ENCODE measurements at regions not wholly inside any gene's neighbourhood (a gene's known extent, or its start where the extent isn't known, plus 50 kb on each side); places are given as distances from the start of the nearest gene placed in this dataset.
"Not testable (repeated sequence)": the region's sequence is repeated elsewhere in the genome, so short reads cannot be mapped to it uniquely, and the experiment has no call there.

GRCh38 chr5:67636091-67636490 lies 439.5 kb upstream of the CD180 start:
- no peak for DNase-seq (ENCODE audit: low read depth, low spot score)
- no peak for TF ChIP-seq CTCF (IDR thresholded peaks at IDR 0.05; ENCODE audit: extremely low read depth in 1 of 2, insufficient read depth in 1 of 2, low read depth in 1 of 2, low read length in 2 of 2)
- TF ChIP-seq MAX (IDR thresholded peaks at IDR 0.05; ENCODE audit: insufficient read depth, insufficient read length) = no peak
- TF ChIP-seq POLR2A (IDR thresholded peaks at IDR 0.05; ENCODE audit: low read depth, low read length) = no peak
- TF ChIP-seq FOS (IDR thresholded peaks at IDR 0.05; ENCODE audit: borderline replicate concordance, insufficient read depth, low read length) = no peak
- no peak for TF ChIP-seq MYC (IDR thresholded peaks at IDR 0.05; ENCODE audit: low read depth, low read length)
- no peak for TF ChIP-seq GATA2 (IDR thresholded peaks at IDR 0.05; ENCODE audit: insufficient read depth, insufficient read length, low read depth, low read length)
- TF ChIP-seq POLR2AphosphoS5 (IDR thresholded peaks at IDR 0.05; ENCODE audit: insufficient read depth, low read depth, low read length) = no peak
- TF ChIP-seq EZH2 (IDR thresholded peaks at IDR 0.05; ENCODE audit: borderline replicate concordance, low read depth, low read length, severe bottlenecking) = no peak
- no peak for TF ChIP-seq JUN (IDR thresholded peaks at IDR 0.05; ENCODE audit: borderline replicate concordance, insufficient read depth, insufficient read length, low read depth)
- ChIA-PET POLR2A (no interaction called here), CTCF (interaction anchor here (1.1 to 2.1 kb wide), 2 partner anchors 12 to 15 kb away, joined by 3 to 5 read pairs; no protein-coding TSS in a partner anchor)
- dilution Hi-C loops (cut with MboI; ENCODE audit: extremely low pct_ligation_motif_present, low sequenced_read_pairs) (no loop called here), intact Hi-C loops (cut with micrococcal nuclease) (no loop called here)
- no peak overlapping the region for H2AFZ ChIP-seq (ENCODE audit: low read depth, low read length)
- H3K9me1 ChIP-seq (replicated peaks; ENCODE audit: control insufficient read depth, extremely low read depth, insufficient read depth, low read length) = no peaks in the 10 kb centered on the region
- no peak for FAIRE-seq
- no peak overlapping the region for H3K27ac ChIP-seq (ENCODE audit: insufficient read depth, low read depth, low read length)
- no peak overlapping the region for H3K9ac ChIP-seq (replicated peaks; ENCODE audit: extremely low read depth, insufficient read depth, low read length)
- H3K9me3 ChIP-seq (replicated peaks; ENCODE audit: control insufficient read depth, insufficient read depth, low read length) = no peaks in the 10 kb centered on the region
- H3K36me3 ChIP-seq (ENCODE audit: control insufficient read depth in 2 of 2, extremely low read depth in 1 of 2, insufficient read depth in 2 of 2, low read length in 2 of 2) = no peaks in the 10 kb centered on the region
- H3K27me3 ChIP-seq (ENCODE audit: control insufficient read depth in 2 of 2, insufficient read depth in 2 of 2, low read length in 2 of 2) = peaks cover 0 to 1% of the 10 kb centered on the region in 2 experiments
- H3K4me3 ChIP-seq (replicated peaks in 1 of 3; ENCODE audit: insufficient read depth in 1 of 3, low read depth in 1 of 3, low read length in 3 of 3) = no peak overlapping the region
- no peaks in the 10 kb centered on the region for H3K79me2 ChIP-seq (ENCODE audit: control insufficient read depth, insufficient read depth, low read length)
- no peak overlapping the region for H3K4me2 ChIP-seq (ENCODE audit: insufficient read depth, low read length)
- no peaks in the 10 kb centered on the region for H3K4me1 ChIP-seq (ENCODE audit: control insufficient read depth, extremely low read depth, insufficient read depth, low read length)
- no TSS peak for BruUV-seq (replicated peaks)
- no peaks in the 10 kb centered on the region for H4K20me1 ChIP-seq (replicated peaks; ENCODE audit: control insufficient read depth, extremely low read depth, insufficient read depth, low read length)

- H3K36me3 ChIP-seq (ENCODE audit: control insufficient read depth in 2 of 2, extremely low read depth in 1 of 2, insufficient read depth in 2 of 2, low read length in 2 of 2); BruUV-seq (replicated peaks); dilution Hi-C loops (cut with MboI; ENCODE audit: extremely low pct_ligation_motif_present, low sequenced_read_pairs); FAIRE-seq; H3K9me1 ChIP-seq (replicated peaks; ENCODE audit: control insufficient read depth, extremely low read depth, insufficient read depth, low read length); POLR2A ChIA-PET; H3K9me3 ChIP-seq (replicated peaks; ENCODE audit: control insufficient read depth, insufficient read depth, low read length); DNase-seq (ENCODE audit: low read depth, low spot score); H3K4me1 ChIP-seq (ENCODE audit: control insufficient read depth, extremely low read depth, insufficient read depth, low read length); H3K27me3 ChIP-seq (ENCODE audit: control insufficient read depth in 2 of 2, insufficient read depth in 2 of 2, low read length in 2 of 2); H3K27ac ChIP-seq (ENCODE audit: insufficient read depth, low read depth, low read length); H2AFZ ChIP-seq (ENCODE audit: low read depth, low read length); H3K79me2 ChIP-seq (ENCODE audit: control insufficient read depth, insufficient read depth, low read length); H3K4me2 ChIP-seq (ENCODE audit: insufficient read depth, low read length); H4K20me1 ChIP-seq (replicated peaks; ENCODE audit: control insufficient read depth, extremely low read depth, insufficient read depth, low read length); H3K4me3 ChIP-seq (replicated peaks in 1 of 3; ENCODE audit: insufficient read depth in 1 of 3, low read depth in 1 of 3, low read length in 3 of 3); H3K9ac ChIP-seq (replicated peaks; ENCODE audit: extremely low read depth, insufficient read depth, low read length); CTCF ChIA-PET: not testable (repeated sequence)
- intact Hi-C loops (cut with micrococcal nuclease) = loop anchor here (10.0 kb wide), 1 partner anchor 382 kb away; no protein-coding TSS in a partner anchor
These were observed 430.5 kb upstream of the CD180 start for GRCh38 chr5:67627079-67627478.

Data from endothelial cell of umbilical vein (primary cell).